Vagina (tissue), 2 donors: ENCODE measurements at regions not wholly inside any gene's neighbourhood (a gene's known extent, or its start where the extent isn't known, plus 50 kb on each side); places are given as distances from the start of the nearest gene placed in this dataset.

Experiments used
- POLR2A ChIP-seq, 2 donors: fragments of 450-650 bp; IDR thresholded peaks; one replicate each; pipeline ENCODE4 v1.6.1; 2017; ENCODE audit warnings: antibody characterized with exemption in 2 of 2, mild to moderate bottlenecking in 2 of 2, moderate library complexity in 2 of 2
- TF ChIP-seq, protein P1 (sequence below), 3 experiments: fragments of 450-650 bp in 2 of 3; fragments of 200-600 bp in 1 of 3; sonication (generic) in 1 of 3; IDR thresholded peaks; one replicate each; pipeline ENCODE4 v1.5.1; 2017 to 2019; ENCODE audit warnings: antibody characterized with exemption in 3 of 3, mild to moderate bottlenecking in 2 of 3, moderate library complexity in 2 of 3

DNA sequence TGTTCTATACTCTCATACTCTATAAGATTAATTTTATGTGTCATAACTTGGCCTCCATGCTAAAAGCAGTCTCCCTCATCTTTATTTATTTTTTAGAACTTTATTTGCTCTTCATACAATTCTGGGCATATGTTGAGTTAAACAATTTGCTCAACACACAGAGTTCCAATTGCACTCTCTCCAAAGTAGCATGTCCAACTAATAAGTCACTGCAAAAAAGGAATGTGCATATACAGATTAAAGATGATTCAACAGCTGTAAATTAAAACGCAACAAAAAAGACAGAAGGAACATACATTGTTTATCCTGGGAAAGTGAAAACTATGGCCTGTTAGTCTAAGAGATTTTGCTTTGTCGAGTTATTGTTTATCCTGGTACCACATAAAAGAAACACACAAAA lies 277.7 kb upstream of the ACVR2A start:
- TF ChIP-seq, protein P1, sequence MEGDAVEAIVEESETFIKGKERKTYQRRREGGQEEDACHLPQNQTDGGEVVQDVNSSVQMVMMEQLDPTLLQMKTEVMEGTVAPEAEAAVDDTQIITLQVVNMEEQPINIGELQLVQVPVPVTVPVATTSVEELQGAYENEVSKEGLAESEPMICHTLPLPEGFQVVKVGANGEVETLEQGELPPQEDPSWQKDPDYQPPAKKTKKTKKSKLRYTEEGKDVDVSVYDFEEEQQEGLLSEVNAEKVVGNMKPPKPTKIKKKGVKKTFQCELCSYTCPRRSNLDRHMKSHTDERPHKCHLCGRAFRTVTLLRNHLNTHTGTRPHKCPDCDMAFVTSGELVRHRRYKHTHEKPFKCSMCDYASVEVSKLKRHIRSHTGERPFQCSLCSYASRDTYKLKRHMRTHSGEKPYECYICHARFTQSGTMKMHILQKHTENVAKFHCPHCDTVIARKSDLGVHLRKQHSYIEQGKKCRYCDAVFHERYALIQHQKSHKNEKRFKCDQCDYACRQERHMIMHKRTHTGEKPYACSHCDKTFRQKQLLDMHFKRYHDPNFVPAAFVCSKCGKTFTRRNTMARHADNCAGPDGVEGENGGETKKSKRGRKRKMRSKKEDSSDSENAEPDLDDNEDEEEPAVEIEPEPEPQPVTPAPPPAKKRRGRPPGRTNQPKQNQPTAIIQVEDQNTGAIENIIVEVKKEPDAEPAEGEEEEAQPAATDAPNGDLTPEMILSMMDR (IDR thresholded peaks at IDR 0.05) = no peak
- no peak for TF ChIP-seq POLR2A (IDR thresholded peaks at IDR 0.05)
